Stromal cell of bone marrow (primary cell): ENCODE measurements at regions not wholly inside any gene's neighbourhood (a gene's known extent, or its start where the extent isn't known, plus 50 kb on each side); places are given as distances from the start of the nearest gene placed in this dataset.

Source experiments
- DNase-seq: peaks from one replicate; pipeline ENCODE4 v3.0.0-alpha.2; 2012; ENCODE audit warnings: low read depth

GRCh38 chr12:98437806-98438595 is 77.4 kb upstream of the TMPO start:
- no peak for DNase-seq

GRCh38 chr12:98438656-98439230 is 76.6 kb upstream of the TMPO start:
- DNase-seq: no peak

GRCh38 chr12:98439471-98439951 is 75.9 kb upstream of the TMPO start:
- peak; percentile 13 for DNase-seq

GRCh38 chr12:98439981-98440581 is 75.3 kb upstream of the TMPO start:
- peak; percentile 91 for DNase-seq

GRCh38 chr12:98446060-98446459 is 69.3 kb upstream of the TMPO start:
- no peak for DNase-seq

- no peak for DNase-seq
These were observed 68.7 kb upstream of the TMPO start for GRCh38 chr12:98446682-98447081.

- DNase-seq: no peak
These were observed 65.8 kb upstream of the TMPO start for GRCh38 chr12:98449584-98449983.

- no peak for DNase-seq
These were observed 62.3 kb upstream of the TMPO start for GRCh38 chr12:98453070-98453469.

GRCh38 chr12:98453492-98453891 is 61.9 kb upstream of the TMPO start:
- no peak for DNase-seq

- DNase-seq: no peak
These were observed 59.3 kb upstream of the TMPO start for GRCh38 chr12:98456041-98456440.

- DNase-seq: no peak
These were observed 58.5 kb upstream of the TMPO start for GRCh38 chr12:98456576-98457573.

- no peak for DNase-seq
These were observed 51.2 kb upstream of the TMPO start for GRCh38 chr12:98464190-98464589.

GRCh38 chr12:98465505-98465904 is 49.9 kb upstream of the TMPO start:
- no peak for DNase-seq
